ENCODE measurements at regions not wholly inside any gene's neighbourhood (a gene's known extent, or its start where the extent isn't known, plus 50 kb on each side); places are given as distances from the start of the nearest gene placed in this dataset.
"Not testable (repeated sequence)": the region's sequence is repeated elsewhere in the genome, so short reads cannot be mapped to it uniquely, and the experiment has no call there.

DNA sequence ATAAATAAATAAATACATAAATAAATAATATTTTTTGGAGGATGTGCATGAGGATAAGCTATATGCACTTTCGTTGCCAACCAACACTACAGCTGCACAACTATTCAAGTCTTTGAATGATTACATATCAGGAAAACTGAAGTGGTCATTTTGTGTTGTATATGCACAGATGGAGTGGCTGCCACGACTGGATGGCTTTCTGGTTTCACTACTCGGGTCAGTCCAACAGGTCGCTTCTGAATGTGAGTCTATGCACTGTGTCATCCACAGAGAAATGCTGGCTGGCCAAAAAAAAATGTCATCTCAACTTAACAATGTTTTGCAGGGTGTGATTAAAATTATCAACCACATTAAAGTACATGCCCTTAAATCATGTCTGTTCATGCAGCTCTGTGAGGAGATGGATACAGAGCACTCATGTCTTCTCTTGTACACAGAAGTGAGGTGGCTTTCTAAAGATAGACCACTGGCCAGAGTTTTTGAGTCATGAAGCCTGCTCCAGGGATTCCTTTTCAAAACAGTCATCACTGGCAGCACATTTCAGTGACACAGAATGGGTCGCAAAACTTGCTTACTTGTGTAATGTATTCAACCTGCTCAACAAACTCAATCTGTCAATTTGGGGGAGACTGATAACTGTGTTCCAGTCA, 589.8 kb upstream of the CYLC2 start:
- Histone ChIP-seq H3K9me3 (no peaks in the 10 kb centered on the region), H3K36me3 (no peaks in the 10 kb centered on the region), H3K27ac (no peak overlapping the region), H3K4me1 (no peaks in the 10 kb centered on the region), H3K27me3 (no peaks in the 10 kb centered on the region), H3K4me3 (no peak overlapping the region)
- no peak for TF ChIP-seq CTCF (IDR thresholded peaks at IDR 0.05)
- TF ChIP-seq POLR2AphosphoS5 (IDR thresholded peaks at IDR 0.05) = no peak
- TF ChIP-seq EP300 (IDR thresholded peaks at IDR 0.05) = no peak
- TF ChIP-seq POLR2A (IDR thresholded peaks at IDR 0.05) = no peak
- 67% methylated on average over 5 of the region's 5 CpGs for WGBS
- DNase-seq (ENCODE audit: low spot score in 2 of 2) = no peak

DNA sequence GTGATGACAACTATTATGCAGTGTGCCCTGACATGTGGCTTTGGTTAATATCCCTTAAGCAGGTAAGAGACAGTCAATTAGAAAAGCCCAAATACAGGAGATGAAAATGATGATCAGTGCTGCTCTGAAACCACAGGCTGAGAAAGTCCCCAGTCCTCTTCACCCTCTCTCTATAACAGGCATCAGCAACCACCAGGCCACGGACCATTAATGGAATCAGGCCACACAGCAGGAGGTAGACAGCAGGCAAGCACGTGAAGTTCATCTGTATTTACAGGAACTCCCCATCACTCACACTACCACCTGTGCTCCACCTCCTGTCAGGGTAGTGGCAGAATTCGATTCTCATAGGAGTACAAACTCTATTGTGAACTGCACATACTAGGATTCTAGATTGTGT, 591.6 kb upstream of the CYLC2 start:
- TF ChIP-seq POLR2AphosphoS5 (IDR thresholded peaks at IDR 0.05) (no peak), CTCF (IDR thresholded peaks at IDR 0.05) (no peak)
- no peak overlapping the region for H3K4me3 ChIP-seq
- DNase-seq (ENCODE audit: low spot score in 2 of 2) = no peak
- no peaks in the 10 kb centered on the region for H3K36me3 ChIP-seq
- H3K27me3 ChIP-seq = no peaks in the 10 kb centered on the region
- H3K4me1 ChIP-seq = no peaks in the 10 kb centered on the region
- H3K27ac ChIP-seq = no peak overlapping the region
- no peaks in the 10 kb centered on the region for H3K9me3 ChIP-seq
- WGBS = 49% methylated on average over 3 of the region's 3 CpGs

GRCh38 chr9:102398205-102398604, 596.9 kb upstream of the CYLC2 start:
- no peaks in the 10 kb centered on the region for H3K4me1 ChIP-seq
- no peaks in the 10 kb centered on the region for H3K27me3 ChIP-seq
- TF ChIP-seq EP300 (IDR thresholded peaks at IDR 0.05) (no peak), POLR2AphosphoS5 (IDR thresholded peaks at IDR 0.05) (no peak)
- no peak for DNase-seq (ENCODE audit: low spot score in 2 of 2)
- H3K9me3 ChIP-seq = no peaks in the 10 kb centered on the region
- H3K4me3 ChIP-seq = no peak overlapping the region
- H3K36me3 ChIP-seq = no peaks in the 10 kb centered on the region
- no peak overlapping the region for H3K27ac ChIP-seq

DNA sequence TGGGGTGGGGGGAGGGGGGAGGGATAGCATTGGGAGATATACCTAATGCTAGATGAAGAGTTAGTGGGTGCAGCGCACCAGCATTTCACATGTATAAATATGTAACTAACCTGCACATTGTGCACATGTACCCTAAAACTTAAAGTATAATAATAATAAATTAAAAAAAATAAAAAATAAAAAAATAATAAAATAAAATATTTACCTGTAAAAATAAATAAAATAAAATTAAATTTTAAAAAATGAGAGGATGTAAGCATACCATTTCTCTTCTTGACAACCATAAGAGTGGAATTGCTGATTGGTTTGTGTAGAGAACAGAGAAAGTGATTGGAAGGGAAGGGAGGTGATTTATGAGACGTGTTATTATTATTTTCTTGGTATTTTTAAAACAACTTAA, 609.5 kb upstream of the CYLC2 start:
- H3K4me1 ChIP-seq; DNase-seq (ENCODE audit: low spot score in 2 of 2); H3K36me3 ChIP-seq; H3K9me3 ChIP-seq; H3K27me3 ChIP-seq; H3K4me3 ChIP-seq; H3K27ac ChIP-seq: not testable (repeated sequence)
- 89% methylated on average over 2 of the region's 2 CpGs for WGBS

DNA sequence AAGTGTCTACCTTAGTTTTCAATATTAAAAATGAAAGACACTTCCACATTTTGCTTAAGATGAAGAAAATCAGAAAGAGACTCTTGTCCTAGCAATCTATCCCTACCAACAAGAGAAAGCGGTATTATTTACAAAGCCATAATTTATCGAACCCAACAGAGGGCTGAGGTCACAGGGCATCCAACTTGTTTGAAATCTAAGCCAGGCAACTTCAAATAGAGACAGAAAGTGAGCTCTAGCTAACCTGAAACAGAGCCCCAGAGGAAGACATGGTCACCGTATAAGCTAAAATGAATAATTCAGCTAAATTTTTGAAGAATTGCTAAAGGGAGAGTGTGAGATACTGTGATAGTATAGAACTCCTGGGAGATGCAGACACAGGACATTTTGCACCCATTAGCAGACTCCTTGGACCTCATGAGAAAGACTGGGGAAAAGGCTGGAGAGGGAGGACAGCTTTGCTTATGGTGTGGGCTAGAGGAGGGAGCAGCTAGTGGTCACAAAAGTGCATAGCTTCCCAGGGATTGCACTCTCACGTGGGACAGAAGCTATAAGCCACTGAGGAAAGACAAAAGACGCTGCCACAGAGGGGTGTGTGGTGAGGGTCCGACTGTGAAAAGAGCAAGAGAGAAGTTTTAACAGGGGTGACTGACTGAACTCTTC, 624.2 kb upstream of the GRIN3A start:
- H3K4me3 ChIP-seq = no peak overlapping the region
- H3K27ac ChIP-seq = no peak overlapping the region
- H3K9me3 ChIP-seq = no peaks in the 10 kb centered on the region
- 32% methylated on average over 6 of the region's 6 CpGs for WGBS
- H3K27me3 ChIP-seq = no peaks in the 10 kb centered on the region
- no peaks in the 10 kb centered on the region for H3K36me3 ChIP-seq
- DNase-seq (ENCODE audit: low spot score in 2 of 2) = no peak
- no peaks in the 10 kb centered on the region for H3K4me1 ChIP-seq
- TF ChIP-seq POLR2AphosphoS5 (IDR thresholded peaks at IDR 0.05) = no peak
- TF ChIP-seq POLR2A (IDR thresholded peaks at IDR 0.05) = no peak
- TF ChIP-seq EP300 (IDR thresholded peaks at IDR 0.05) = no peak
- no peak for TF ChIP-seq CTCF (IDR thresholded peaks at IDR 0.05)

GRCh38 chr9:102360846-102361245, 622.4 kb upstream of the GRIN3A start:
- Histone ChIP-seq H3K9me3 (no peaks in the 10 kb centered on the region), H3K36me3 (no peaks in the 10 kb centered on the region), H3K27me3 (no peaks in the 10 kb centered on the region), H3K4me3 (no peak overlapping the region), H3K4me1 (no peaks in the 10 kb centered on the region), H3K27ac (no peak overlapping the region)
- WGBS = 84% methylated on average over 1 of the region's 1 CpG
- TF ChIP-seq EP300 (IDR thresholded peaks at IDR 0.05) (no peak), POLR2A (IDR thresholded peaks at IDR 0.05) (no peak), POLR2AphosphoS5 (IDR thresholded peaks at IDR 0.05) (no peak), CTCF (IDR thresholded peaks at IDR 0.05) (no peak)
- DNase-seq (ENCODE audit: low spot score in 2 of 2) = no peak
